Liver (tissue), 8 donors: ENCODE measurements at regions not wholly inside any gene's neighbourhood (a gene's known extent, or its start where the extent isn't known, plus 50 kb on each side); places are given as distances from the start of the nearest gene placed in this dataset.

Experiments used
- DNase-seq: peaks from one replicate; pipeline ENCODE4 v3.0.0-alpha.2; 2017; ENCODE audit warnings: low spot score
- H3K27ac ChIP-seq, 2 donors: one replicate each; pipeline ENCODE4 v1.7.0; 2013; ENCODE audit warnings: inconsistent platforms in 2 of 2, low read length in 2 of 2, control low read depth in 1 of 2, low read depth in 1 of 2, mild to moderate bottlenecking in 1 of 2
- H3K27me3 ChIP-seq, 4 donors: one replicate each; pipeline versions ENCODE4 v1.6.1 to v1.7.0; 2013; ENCODE audit warnings: low read length in 3 of 4, inconsistent platforms in 1 of 4, mild to moderate bottlenecking in 1 of 4, moderate library complexity in 1 of 4; ENCODE audit not compliant: control insufficient read depth in 4 of 4, insufficient read depth in 4 of 4
- H3K36me3 ChIP-seq, 4 donors: one replicate each; pipeline versions ENCODE4 v1.6.1 to v1.7.0; 2013; ENCODE audit warnings: low read length in 3 of 4, mild to moderate bottlenecking in 3 of 4, low read depth in 1 of 4, moderate library complexity in 1 of 4; ENCODE audit not compliant: control insufficient read depth in 4 of 4, insufficient read depth in 3 of 4
- H3K4me1 ChIP-seq, 4 donors: one replicate each; pipeline versions ENCODE4 v1.6.1 to v1.7.0; 2013; ENCODE audit warnings: low read length in 3 of 4, mild to moderate bottlenecking in 3 of 4, moderate library complexity in 1 of 4; ENCODE audit not compliant: control insufficient read depth in 4 of 4, insufficient read depth in 4 of 4
- H3K4me3 ChIP-seq, 3 donors: one replicate each; pipeline versions ENCODE4 v1.6.1 to v1.7.0; 2013; ENCODE audit warnings: low read length in 3 of 3, control low read depth in 1 of 3, low read depth in 1 of 3, mild to moderate bottlenecking in 1 of 3
- H3K9ac ChIP-seq, 2 donors: one replicate each; pipeline ENCODE4 v1.7.0; 2013; ENCODE audit warnings: low read length in 2 of 2, mild to moderate bottlenecking in 2 of 2, moderate library complexity in 2 of 2, control low read depth in 1 of 2, low read depth in 1 of 2
- H3K9me3 ChIP-seq, 4 donors: one replicate each; pipeline versions ENCODE4 v1.6.1 to v1.7.0; 2013; ENCODE audit warnings: low read length in 3 of 4; ENCODE audit not compliant: control insufficient read depth in 4 of 4
- CTCF ChIP-seq: fragments of 150-350 bp; IDR thresholded peaks from 2 replicates; pipeline ENCODE4 v1.5.1; 2017; ENCODE audit warnings: improper control_type of control experiment, low read depth, low read length; ENCODE audit not compliant: missing input control
- EGR1 ChIP-seq, 2 donors: IDR thresholded peaks; 2 replicates each; pipeline ENCODE4 v1.6.1; 2016 to 2018; ENCODE audit warnings: antibody characterized with exemption in 2 of 2, low read depth in 2 of 2
- FOXA1 ChIP-seq: IDR thresholded peaks from 2 replicates; pipeline ENCODE4 v1.6.1; 2016; ENCODE audit warnings: antibody characterized with exemption
- FOXA2 ChIP-seq: IDR thresholded peaks from 2 replicates; pipeline ENCODE4 v1.6.1; 2016; ENCODE audit warnings: antibody characterized with exemption
- GABPA ChIP-seq, 2 donors: IDR thresholded peaks in 1 of 2; conservative IDR thresholded peaks in 1 of 2; 2 replicates each; pipeline ENCODE4 v1.6.1; 2016; ENCODE audit warnings: antibody characterized with exemption in 2 of 2, mild to moderate bottlenecking in 1 of 2, moderate library complexity in 1 of 2
- HNF4A ChIP-seq, 2 donors: conservative IDR thresholded peaks; 2 replicates each; pipeline ENCODE4 v1.6.1; 2016; ENCODE audit warnings: antibody characterized with exemption in 2 of 2, mild to moderate bottlenecking in 2 of 2
- HNF4G ChIP-seq: IDR thresholded peaks from 2 replicates; pipeline ENCODE4 v1.6.1; 2016; ENCODE audit warnings: antibody characterized with exemption
- JUND ChIP-seq, 2 donors: IDR thresholded peaks; 2 replicates each; pipeline ENCODE4 v1.6.1; 2016; ENCODE audit warnings: antibody characterized with exemption in 2 of 2
- MAX ChIP-seq: IDR thresholded peaks from 2 replicates; pipeline ENCODE4 v1.6.1; 2016; ENCODE audit warnings: antibody characterized with exemption
- NR2F2 ChIP-seq: IDR thresholded peaks from 2 replicates; pipeline ENCODE4 v1.6.1; 2016; ENCODE audit warnings: antibody characterized with exemption
- RAD21 ChIP-seq, 2 donors: IDR thresholded peaks; 2 replicates each; pipeline ENCODE4 v1.6.1; 2016; ENCODE audit warnings: antibody characterized with exemption in 2 of 2, mild to moderate bottlenecking in 2 of 2
- REST ChIP-seq: IDR thresholded peaks from 2 replicates; pipeline ENCODE4 v1.6.1; 2016; ENCODE audit warnings: antibody characterized with exemption, mild to moderate bottlenecking
- RXRA ChIP-seq, 2 donors: IDR thresholded peaks; 2 replicates each; pipeline ENCODE4 v1.6.1; 2017 to 2018; ENCODE audit warnings: antibody characterized with exemption in 2 of 2, mild to moderate bottlenecking in 1 of 2
- SP1 ChIP-seq: IDR thresholded peaks from 2 replicates; pipeline ENCODE4 v1.6.1; 2018; ENCODE audit warnings: antibody characterized with exemption, mild to moderate bottlenecking
- TAF1 ChIP-seq: conservative IDR thresholded peaks from 2 replicates; pipeline ENCODE4 v1.6.1; 2016; ENCODE audit warnings: antibody characterized with exemption, mild to moderate bottlenecking
- YY1 ChIP-seq: IDR thresholded peaks from 2 replicates; pipeline ENCODE4 v1.6.1; 2016; ENCODE audit warnings: antibody characterized with exemption, mild to moderate bottlenecking
- ZBTB33 ChIP-seq: IDR thresholded peaks from 2 replicates; pipeline ENCODE4 v1.6.1; 2016; ENCODE audit warnings: antibody characterized with exemption
- WGBS: extraction: QIAGEN DNeasy Blood & Tissue Kit; methylation state at CpG from one replicate; pipeline ENCODE4 v1.1.7; 2013; 5-methylcytosine and 5-hydroxymethylcytosine counted together
- TF ChIP-seq, protein P1 (sequence below): IDR thresholded peaks from 2 replicates; pipeline ENCODE4 v1.6.1; 2016; ENCODE audit warnings: antibody characterized with exemption
- donor health status: healthy.
- donor health status: healthy.
- donor health status: healthy.
- donor health status: healthy.
- donor health status: healthy.

- no peak for DNase-seq
- H3K27me3 ChIP-seq = no peaks in the 10 kb centered on the region
- no peaks in the 10 kb centered on the region for H3K4me1 ChIP-seq
- 92% methylated on average over 2 of the region's 2 CpGs for WGBS
- no peak overlapping the region for H3K9ac ChIP-seq
- no peaks in the 10 kb centered on the region for H3K9me3 ChIP-seq
- H3K36me3 ChIP-seq = no peaks in the 10 kb centered on the region
- TF ChIP-seq FOXA2 (no peak), CTCF (no peak), YY1 (no peak), JUND (IDR thresholded peaks at IDR 0.05) (no peak), HNF4G (no peak), RAD21 (IDR thresholded peaks at IDR 0.05) (no peak), GABPA (IDR thresholded peaks at IDR 0.05 in 1 of 2, conservative IDR thresholded peaks at IDR 0.05 in 1 of 2) (no peak)
- no peak overlapping the region for H3K4me3 ChIP-seq
- H3K27ac ChIP-seq = no peak overlapping the region
Measured at GRCh38 chr2:144959416-144959815, 439.5 kb upstream of the ZEB2 start.

DNA sequence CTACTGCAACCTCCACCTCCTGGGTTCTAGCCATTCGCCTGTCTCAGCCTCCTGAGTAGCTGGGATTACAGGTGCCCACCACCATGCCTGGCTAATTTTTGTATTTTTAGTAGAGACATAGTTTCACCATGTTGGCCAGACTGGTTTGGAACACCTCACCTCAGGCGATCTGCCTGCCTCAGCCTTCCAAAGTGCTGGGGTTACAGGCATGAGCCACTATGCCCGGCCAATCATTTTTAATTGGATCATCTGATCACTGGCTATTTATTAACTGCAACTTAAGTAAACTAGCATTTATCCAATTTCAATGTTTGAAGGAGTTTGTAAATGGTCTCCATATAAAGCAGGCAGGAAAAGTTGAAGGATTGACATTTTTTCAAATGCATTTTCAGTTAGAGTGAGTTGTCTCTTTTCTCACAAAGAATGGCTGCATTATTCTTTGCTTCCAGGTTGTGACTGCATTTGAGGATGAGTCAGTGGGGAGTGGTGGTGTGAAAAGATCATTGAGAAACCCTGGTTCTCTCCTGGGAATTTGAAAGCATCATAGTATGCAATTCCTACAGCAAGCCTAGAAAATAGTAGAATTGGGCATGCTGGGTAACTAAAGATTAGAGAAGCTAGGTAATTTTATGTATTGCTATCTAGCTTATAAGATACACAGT is 431.1 kb upstream of the ZEB2 start:
- Histone ChIP-seq H3K4me3 (no peak overlapping the region), H3K9ac (no peak overlapping the region), H3K27me3 (no peaks in the 10 kb centered on the region), H3K9me3 (no peaks in the 10 kb centered on the region), H3K27ac (no peak overlapping the region), H3K4me1 (no peaks in the 10 kb centered on the region), H3K36me3 (no peaks in the 10 kb centered on the region)
- DNase-seq = no peak
- no peak for TF ChIP-seq ZBTB33
- TF ChIP-seq JUND (IDR thresholded peaks at IDR 0.05) = no peak
- TF ChIP-seq FOXA1 = no peak
- TF ChIP-seq TAF1 = no peak
- TF ChIP-seq FOXA2 = no peak
- TF ChIP-seq NR2F2 = no peak
- no peak for TF ChIP-seq MAX
- no peak for TF ChIP-seq RXRA (IDR thresholded peaks at IDR 0.05)
- TF ChIP-seq CTCF = no peak
- TF ChIP-seq YY1 = no peak
- TF ChIP-seq HNF4A (conservative IDR thresholded peaks at IDR 0.05) = no peak
- TF ChIP-seq, protein P1, sequence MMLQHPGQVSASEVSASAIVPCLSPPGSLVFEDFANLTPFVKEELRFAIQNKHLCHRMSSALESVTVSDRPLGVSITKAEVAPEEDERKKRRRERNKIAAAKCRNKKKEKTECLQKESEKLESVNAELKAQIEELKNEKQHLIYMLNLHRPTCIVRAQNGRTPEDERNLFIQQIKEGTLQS = no peak
- no peak for TF ChIP-seq GABPA (IDR thresholded peaks at IDR 0.05 in 1 of 2, conservative IDR thresholded peaks at IDR 0.05 in 1 of 2)
- TF ChIP-seq RAD21 (IDR thresholded peaks at IDR 0.05) = no peak
- TF ChIP-seq SP1 = no peak
- no peak for TF ChIP-seq HNF4G
- no peak for TF ChIP-seq EGR1 (IDR thresholded peaks at IDR 0.05; ENCODE audit: low read depth in 2 of 2)
- TF ChIP-seq REST = no peak
- 81% methylated on average over 3 of the region's 3 CpGs for WGBS
